ENCODE measurements at regions not wholly inside any gene's neighbourhood (a gene's known extent, or its start where the extent isn't known, plus 50 kb on each side); places are given as distances from the start of the nearest gene placed in this dataset.
"Not testable (repeated sequence)": the region's sequence is repeated elsewhere in the genome, so short reads cannot be mapped to it uniquely, and the experiment has no call there.

- H3K36me3 ChIP-seq (ENCODE audit: control insufficient read depth, insufficient read depth, low read length); H3K27ac ChIP-seq (ENCODE audit: insufficient read depth, low read length, poor library complexity, severe bottlenecking); H3K4me1 ChIP-seq (ENCODE audit: control insufficient read depth, insufficient read depth, low read length, poor library complexity, severe bottlenecking); H3K27me3 ChIP-seq (replicated peaks; ENCODE audit: control insufficient read depth, insufficient read depth, low read length, poor library complexity, severe bottlenecking); H3K4me3 ChIP-seq (ENCODE audit: insufficient read depth, low read depth, low read length, poor library complexity, severe bottlenecking); DNase-seq; H3K9me3 ChIP-seq (ENCODE audit: control insufficient read depth, low read length): not testable (repeated sequence)
Observed at GRCh38 chr21:15453785-15454184, 276.0 kb upstream of the USP25 start.

DNA sequence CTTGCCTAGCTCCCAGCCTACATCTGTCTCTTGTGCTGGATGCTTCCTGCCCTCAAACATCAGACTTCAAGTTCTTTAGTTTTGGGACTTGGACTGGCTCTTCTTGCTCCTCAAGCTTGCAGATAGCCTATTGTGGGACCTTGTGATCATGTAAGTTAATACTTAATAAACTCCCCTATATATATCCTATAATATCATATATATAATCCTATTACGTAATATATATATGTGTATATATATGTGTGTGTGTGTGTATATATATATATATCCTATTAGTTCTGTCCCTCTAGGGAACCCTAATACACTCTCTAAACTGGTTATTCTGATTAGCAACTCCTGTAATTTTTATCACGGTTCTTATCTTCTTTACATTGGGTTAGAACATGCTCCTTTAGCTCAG, 274.9 kb upstream of the USP25 start:
- not testable (repeated sequence) for H3K9me3 ChIP-seq (ENCODE audit: control insufficient read depth, low read length); H3K27ac ChIP-seq (ENCODE audit: insufficient read depth, low read length, poor library complexity, severe bottlenecking); H3K4me3 ChIP-seq (ENCODE audit: insufficient read depth, low read depth, low read length, poor library complexity, severe bottlenecking); H3K36me3 ChIP-seq (ENCODE audit: control insufficient read depth, insufficient read depth, low read length); DNase-seq; H3K27me3 ChIP-seq (replicated peaks; ENCODE audit: control insufficient read depth, insufficient read depth, low read length, poor library complexity, severe bottlenecking); H3K4me1 ChIP-seq (ENCODE audit: control insufficient read depth, insufficient read depth, low read length, poor library complexity, severe bottlenecking)

- Histone ChIP-seq H3K36me3 (ENCODE audit: control insufficient read depth, insufficient read depth, low read length) (no peaks in the 10 kb centered on the region), H3K4me3 (ENCODE audit: insufficient read depth, low read depth, low read length, poor library complexity, severe bottlenecking) (no peak overlapping the region), H3K27ac (ENCODE audit: insufficient read depth, low read length, poor library complexity, severe bottlenecking) (no peak overlapping the region), H3K27me3 (replicated peaks; ENCODE audit: control insufficient read depth, insufficient read depth, low read length, poor library complexity, severe bottlenecking) (no peaks in the 10 kb centered on the region), H3K4me1 (ENCODE audit: control insufficient read depth, insufficient read depth, low read length, poor library complexity, severe bottlenecking) (no peaks in the 10 kb centered on the region), H3K9me3 (ENCODE audit: control insufficient read depth, low read length) (no peaks in the 10 kb centered on the region)
- DNase-seq = no peak
Observed at GRCh38 chr21:15455819-15456462, 273.8 kb upstream of the USP25 start.

GRCh38 chr21:15457965-15458364, 271.8 kb upstream of the USP25 start:
- H3K27me3 ChIP-seq (replicated peaks; ENCODE audit: control insufficient read depth, insufficient read depth, low read length, poor library complexity, severe bottlenecking) = no peaks in the 10 kb centered on the region
- H3K4me3 ChIP-seq (ENCODE audit: insufficient read depth, low read depth, low read length, poor library complexity, severe bottlenecking) = no peak overlapping the region
- H3K9me3 ChIP-seq (ENCODE audit: control insufficient read depth, low read length) = no peaks in the 10 kb centered on the region
- H3K36me3 ChIP-seq (ENCODE audit: control insufficient read depth, insufficient read depth, low read length) = no peaks in the 10 kb centered on the region
- no peaks in the 10 kb centered on the region for H3K4me1 ChIP-seq (ENCODE audit: control insufficient read depth, insufficient read depth, low read length, poor library complexity, severe bottlenecking)
- no peak overlapping the region for H3K27ac ChIP-seq (ENCODE audit: insufficient read depth, low read length, poor library complexity, severe bottlenecking)
- DNase-seq = no peak

DNA sequence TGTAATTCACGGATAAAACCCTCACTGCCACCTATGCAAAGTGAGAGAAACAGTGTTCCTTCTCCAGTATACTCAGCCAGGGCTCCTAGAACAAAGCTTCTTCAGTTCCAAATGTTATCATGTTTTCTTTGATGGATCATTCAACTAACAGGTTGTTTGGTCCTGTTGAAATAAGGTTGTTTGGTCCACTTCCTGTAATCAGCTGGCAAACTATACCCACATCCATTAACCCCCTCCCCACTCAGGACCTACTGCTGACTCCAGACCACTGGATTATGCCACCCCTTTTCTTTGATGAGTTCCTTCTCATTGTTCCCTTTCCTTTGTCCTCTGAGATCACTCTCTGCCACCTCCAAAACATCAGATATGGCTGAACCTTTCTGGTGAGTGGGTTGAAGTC, 267.7 kb upstream of the USP25 start:
- H3K27ac ChIP-seq (ENCODE audit: insufficient read depth, low read length, poor library complexity, severe bottlenecking) = no peak overlapping the region
- H3K9me3 ChIP-seq (ENCODE audit: control insufficient read depth, low read length) = no peaks in the 10 kb centered on the region
- no peaks in the 10 kb centered on the region for H3K36me3 ChIP-seq (ENCODE audit: control insufficient read depth, insufficient read depth, low read length)
- no peak for DNase-seq
- no peaks in the 10 kb centered on the region for H3K4me1 ChIP-seq (ENCODE audit: control insufficient read depth, insufficient read depth, low read length, poor library complexity, severe bottlenecking)
- H3K27me3 ChIP-seq (replicated peaks; ENCODE audit: control insufficient read depth, insufficient read depth, low read length, poor library complexity, severe bottlenecking) = no peaks in the 10 kb centered on the region
- no peak overlapping the region for H3K4me3 ChIP-seq (ENCODE audit: insufficient read depth, low read depth, low read length, poor library complexity, severe bottlenecking)

- H3K27me3 ChIP-seq (replicated peaks; ENCODE audit: control insufficient read depth, insufficient read depth, low read length, poor library complexity, severe bottlenecking) = no peaks in the 10 kb centered on the region
- no peaks in the 10 kb centered on the region for H3K9me3 ChIP-seq (ENCODE audit: control insufficient read depth, low read length)
- no peaks in the 10 kb centered on the region for H3K4me1 ChIP-seq (ENCODE audit: control insufficient read depth, insufficient read depth, low read length, poor library complexity, severe bottlenecking)
- H3K27ac ChIP-seq (ENCODE audit: insufficient read depth, low read length, poor library complexity, severe bottlenecking) = no peak overlapping the region
- no peaks in the 10 kb centered on the region for H3K36me3 ChIP-seq (ENCODE audit: control insufficient read depth, insufficient read depth, low read length)
- no peak overlapping the region for H3K4me3 ChIP-seq (ENCODE audit: insufficient read depth, low read depth, low read length, poor library complexity, severe bottlenecking)
- no peak for DNase-seq
Observed at GRCh38 chr21:15466329-15466728, 263.5 kb upstream of the USP25 start.

- H3K4me1 ChIP-seq (ENCODE audit: control insufficient read depth, insufficient read depth, low read length, poor library complexity, severe bottlenecking) = no peaks in the 10 kb centered on the region
- no peak overlapping the region for H3K27ac ChIP-seq (ENCODE audit: insufficient read depth, low read length, poor library complexity, severe bottlenecking)
- H3K36me3 ChIP-seq (ENCODE audit: control insufficient read depth, insufficient read depth, low read length) = no peaks in the 10 kb centered on the region
- no peak for DNase-seq
- no peaks in the 10 kb centered on the region for H3K9me3 ChIP-seq (ENCODE audit: control insufficient read depth, low read length)
- no peak overlapping the region for H3K4me3 ChIP-seq (ENCODE audit: insufficient read depth, low read depth, low read length, poor library complexity, severe bottlenecking)
- H3K27me3 ChIP-seq (replicated peaks; ENCODE audit: control insufficient read depth, insufficient read depth, low read length, poor library complexity, severe bottlenecking) = no peaks in the 10 kb centered on the region
Observed at GRCh38 chr21:15468368-15468767, 261.4 kb upstream of the USP25 start.

- no peaks in the 10 kb centered on the region for H3K4me1 ChIP-seq (ENCODE audit: control insufficient read depth, insufficient read depth, low read length, poor library complexity, severe bottlenecking)
- H3K27ac ChIP-seq (ENCODE audit: insufficient read depth, low read length, poor library complexity, severe bottlenecking) = no peak overlapping the region
- no peaks in the 10 kb centered on the region for H3K36me3 ChIP-seq (ENCODE audit: control insufficient read depth, insufficient read depth, low read length)
- H3K27me3 ChIP-seq (replicated peaks; ENCODE audit: control insufficient read depth, insufficient read depth, low read length, poor library complexity, severe bottlenecking) = no peaks in the 10 kb centered on the region
- no peak overlapping the region for H3K4me3 ChIP-seq (ENCODE audit: insufficient read depth, low read depth, low read length, poor library complexity, severe bottlenecking)
- DNase-seq = no peak
- H3K9me3 ChIP-seq (ENCODE audit: control insufficient read depth, low read length) = no peaks in the 10 kb centered on the region
Observed at GRCh38 chr21:15472108-15473040, 257.4 kb upstream of the USP25 start.

GRCh38 chr21:15477773-15478172, 252.0 kb upstream of the USP25 start:
- not testable (repeated sequence) for H3K36me3 ChIP-seq (ENCODE audit: control insufficient read depth, insufficient read depth, low read length); H3K9me3 ChIP-seq (ENCODE audit: control insufficient read depth, low read length); DNase-seq; H3K4me1 ChIP-seq (ENCODE audit: control insufficient read depth, insufficient read depth, low read length, poor library complexity, severe bottlenecking); H3K27me3 ChIP-seq (replicated peaks; ENCODE audit: control insufficient read depth, insufficient read depth, low read length, poor library complexity, severe bottlenecking); H3K27ac ChIP-seq (ENCODE audit: insufficient read depth, low read length, poor library complexity, severe bottlenecking); H3K4me3 ChIP-seq (ENCODE audit: insufficient read depth, low read depth, low read length, poor library complexity, severe bottlenecking)

GRCh38 chr21:15480160-15480559, 249.6 kb upstream of the USP25 start:
- Histone ChIP-seq H3K36me3 (ENCODE audit: control insufficient read depth, insufficient read depth, low read length) (no peaks in the 10 kb centered on the region), H3K27ac (ENCODE audit: insufficient read depth, low read length, poor library complexity, severe bottlenecking) (no peak overlapping the region), H3K9me3 (ENCODE audit: control insufficient read depth, low read length) (no peaks in the 10 kb centered on the region), H3K4me3 (ENCODE audit: insufficient read depth, low read depth, low read length, poor library complexity, severe bottlenecking) (no peak overlapping the region), H3K27me3 (replicated peaks; ENCODE audit: control insufficient read depth, insufficient read depth, low read length, poor library complexity, severe bottlenecking) (no peaks in the 10 kb centered on the region), H3K4me1 (ENCODE audit: control insufficient read depth, insufficient read depth, low read length, poor library complexity, severe bottlenecking) (no peaks in the 10 kb centered on the region)
- DNase-seq = no peak
